T47D (cell line): ENCODE measurements at regions not wholly inside any gene's neighbourhood (a gene's known extent, or its start where the extent isn't known, plus 50 kb on each side); places are given as distances from the start of the nearest gene placed in this dataset.
"Not testable (repeated sequence)": the region's sequence is repeated elsewhere in the genome, so short reads cannot be mapped to it uniquely, and the experiment has no call there.

ENCODE experiments used
- DNase-seq, 2 experiments: peaks; one replicate each; pipeline versions ENCODE4 v3.0.0 to v3.0.0-alpha.2; 2011 to 2012; ENCODE audit warnings: low read depth in 1 of 2, low spot score in 1 of 2
- JUND ChIP-seq: IDR thresholded peaks from 2 replicates; pipeline ENCODE4 v1.6.1; 2012; ENCODE audit warnings: low read depth
- in situ Hi-C: cut with HindIII; loops from 2 replicates; pipeline ENCODE4 v1.10.0; 2016; ENCODE audit warnings: low sequenced_read_pairs, low pct_unique_long_range_greater_than_20kb

DNA sequence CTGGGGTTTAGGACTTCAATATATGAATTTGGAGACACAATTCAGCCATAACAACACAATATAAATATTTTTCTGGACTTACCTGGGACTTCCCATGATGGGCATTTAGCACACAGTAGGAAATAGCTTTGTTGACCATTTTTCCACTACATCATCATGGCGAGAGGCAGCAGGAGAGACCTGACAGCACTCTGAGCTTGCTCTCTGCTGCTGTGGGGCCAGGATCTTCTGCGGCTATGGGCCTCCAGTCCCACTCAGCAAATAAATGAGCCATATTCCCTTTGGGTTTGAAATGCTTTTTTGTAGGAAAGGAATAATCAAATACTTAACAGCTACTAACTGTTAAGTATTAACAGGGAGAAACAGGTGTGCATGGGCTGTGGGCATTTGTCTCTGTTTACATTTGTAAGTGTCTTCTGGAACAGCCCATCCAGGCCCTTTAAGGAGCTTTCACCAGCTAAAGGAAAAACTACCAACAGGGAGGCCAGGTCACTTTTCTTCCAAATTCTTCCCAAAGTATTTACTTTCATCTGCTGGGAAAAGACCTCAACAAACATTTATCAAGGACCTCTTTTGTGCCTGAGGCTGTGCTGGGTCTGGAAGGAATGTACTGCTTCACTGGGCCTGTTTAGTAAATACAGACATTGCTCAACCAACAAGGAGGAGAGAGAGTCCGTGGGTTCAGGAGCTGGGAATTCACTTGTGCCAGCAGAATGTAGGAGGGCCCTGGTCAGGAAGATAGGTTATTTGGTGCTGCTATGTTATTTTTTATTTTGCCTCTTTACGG lies 133.2 kb downstream of the LRIG2 start:
- in situ Hi-C loops = no loop called here
- TF ChIP-seq JUND = no peak
- peak in 1 of 2 experiments; percentile 96 for DNase-seq

DNA sequence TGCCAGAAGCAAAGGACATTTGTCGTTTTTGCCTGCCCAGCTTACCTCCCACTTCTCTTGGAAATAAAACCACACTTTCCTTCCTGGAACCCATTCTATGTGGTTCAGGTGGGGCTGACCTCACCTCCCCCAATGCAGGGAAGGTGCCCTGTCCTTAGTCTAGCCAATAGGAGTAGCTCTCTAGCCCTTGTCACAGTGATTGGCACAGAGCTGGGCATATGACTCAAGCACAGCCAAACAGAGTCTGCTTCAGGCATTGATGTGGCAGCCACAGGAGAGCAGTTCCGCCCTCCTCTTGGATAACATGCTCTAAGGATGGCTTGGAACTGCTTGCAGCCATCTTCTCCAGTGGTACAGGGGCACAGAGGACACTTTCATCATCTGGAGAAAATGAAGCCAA lies 134.0 kb downstream of the LRIG2 start:
- peak in 1 of 2 experiments; percentile 96 for DNase-seq
- in situ Hi-C loops = no loop called here
- no peak for TF ChIP-seq JUND

DNA sequence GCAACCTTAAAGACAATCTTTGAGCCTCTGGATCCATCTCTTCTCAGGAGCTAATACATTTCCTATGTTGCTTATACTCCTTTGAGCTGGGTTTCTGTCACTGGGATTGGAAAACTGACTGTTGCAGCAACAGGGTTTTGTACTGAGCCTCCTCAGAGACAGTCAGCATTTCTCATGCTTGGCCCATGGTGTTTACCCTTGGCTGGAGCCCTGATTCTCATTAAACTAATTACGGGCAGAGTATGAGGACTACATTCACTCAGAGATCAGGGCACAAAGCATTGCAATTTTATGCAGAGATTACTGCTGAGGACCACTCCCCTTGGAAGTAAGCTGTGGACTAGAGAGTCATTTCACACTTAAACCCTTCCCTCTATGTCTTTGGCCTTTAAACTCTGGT lies 134.5 kb downstream of the LRIG2 start:
- no peak for DNase-seq
- no peak for TF ChIP-seq JUND
- in situ Hi-C loops = no loop called here

DNA sequence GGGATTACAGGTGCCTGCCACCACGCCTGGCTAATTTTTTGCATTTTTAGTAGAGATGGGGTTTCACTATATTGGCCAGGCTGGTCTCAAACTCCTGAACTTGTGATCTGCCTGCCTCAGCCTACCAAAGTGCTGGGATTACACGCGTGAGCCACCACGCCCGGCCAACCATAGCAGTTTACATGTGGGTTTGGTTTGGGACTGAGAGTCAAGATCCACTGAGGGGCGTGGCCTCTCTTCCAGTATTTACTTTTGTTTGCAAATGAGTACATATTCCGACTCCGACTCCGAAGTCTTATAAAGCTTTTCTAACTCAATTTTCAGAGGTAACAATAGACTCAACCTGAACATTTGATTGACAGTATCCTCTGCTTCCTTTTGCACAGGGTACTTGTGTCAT lies 135.4 kb downstream of the LRIG2 start:
- peak in 1 of 2 experiments; percentile 47 for DNase-seq
- in situ Hi-C loops = not testable (repeated sequence)

DNA sequence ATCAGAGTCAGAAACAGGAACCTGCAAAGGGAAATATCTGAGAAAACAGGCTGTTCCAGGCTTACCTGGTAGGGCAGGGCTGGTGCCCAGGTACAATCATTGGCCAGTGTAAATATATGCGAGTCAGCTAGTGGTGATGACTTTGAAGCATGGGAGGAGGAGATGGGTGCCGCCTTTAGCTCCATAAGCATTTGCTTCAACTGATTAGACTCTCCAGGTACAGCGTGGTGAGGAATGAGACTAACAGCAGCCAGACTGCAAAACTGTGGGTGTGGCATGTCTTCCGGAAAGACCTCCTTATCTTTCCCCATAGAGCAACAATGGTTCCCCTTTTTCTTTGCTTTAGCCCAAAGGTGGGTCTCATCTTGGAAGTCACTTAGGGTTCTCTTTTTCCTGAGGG lies 137.2 kb downstream of the LRIG2 start:
- TF ChIP-seq JUND = no peak
- in situ Hi-C loops = no loop called here
- peak in 1 of 2 experiments; percentile 38 for DNase-seq

DNA sequence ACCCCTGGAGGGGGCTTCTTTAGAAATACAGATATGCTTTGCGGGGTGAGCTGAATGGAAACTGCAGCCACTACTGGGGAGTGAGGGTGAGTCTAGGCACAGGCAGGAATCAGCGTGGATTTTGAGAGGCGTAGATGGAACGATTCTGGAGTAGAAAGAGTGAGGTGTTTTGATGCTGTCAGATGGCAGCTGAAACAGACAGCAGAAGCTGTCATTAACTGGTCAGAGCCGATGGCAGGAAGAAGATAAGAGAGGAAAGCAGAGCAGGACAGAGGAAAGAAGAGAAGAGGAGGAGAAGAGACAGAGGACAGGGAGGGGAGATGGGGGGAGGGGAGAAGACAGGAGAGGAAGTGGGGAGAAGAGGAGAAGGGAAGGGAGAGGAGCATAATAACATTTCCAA lies 138.5 kb downstream of the LRIG2 start:
- no peak for TF ChIP-seq JUND
- in situ Hi-C loops = no loop called here
- no peak for DNase-seq

DNA sequence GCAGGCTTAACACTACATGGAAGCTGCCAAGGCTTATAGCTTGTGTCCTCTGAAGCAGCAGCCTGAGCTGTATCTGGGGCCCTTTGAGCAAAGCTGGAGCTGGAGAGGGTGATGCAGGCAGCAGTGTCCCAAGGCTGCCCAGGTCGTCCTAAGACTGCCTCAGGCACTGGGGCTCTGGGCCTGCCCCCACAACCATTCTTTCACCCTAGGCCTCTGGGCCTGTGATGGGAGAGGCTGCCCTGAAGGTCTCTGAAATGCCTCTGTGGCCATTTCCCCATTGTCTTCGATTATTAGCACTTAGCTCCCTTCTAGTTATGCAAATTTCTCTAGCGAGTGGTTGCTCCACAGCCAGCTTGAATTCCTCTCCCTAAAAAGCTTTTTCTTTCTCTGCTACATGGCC lies 142.0 kb downstream of the LRIG2 start:
- TF ChIP-seq JUND = no peak
- in situ Hi-C loops = no loop called here
- DNase-seq = no peak

DNA sequence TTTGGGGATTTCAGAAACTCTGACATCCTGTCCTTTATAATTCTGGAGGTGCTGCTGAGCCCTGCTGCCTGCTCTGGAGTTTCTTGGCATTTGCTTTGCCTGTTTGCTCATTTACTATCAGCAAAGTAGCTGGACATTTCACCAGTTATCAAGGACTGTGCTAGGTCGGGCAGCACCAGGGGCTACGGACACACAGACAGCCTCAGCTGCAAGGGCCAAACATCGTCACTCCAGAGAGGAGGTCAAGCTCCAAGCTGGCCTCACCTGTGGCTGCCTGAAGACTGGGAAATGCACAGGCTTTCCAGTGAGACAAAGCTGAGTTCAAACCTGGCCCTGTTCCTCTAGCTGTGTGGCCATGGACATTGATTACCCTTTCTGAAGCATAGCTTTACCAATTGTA lies 143.7 kb downstream of the LRIG2 start:
- DNase-seq = no peak
- in situ Hi-C loops = no loop called here
- no peak for TF ChIP-seq JUND

DNA sequence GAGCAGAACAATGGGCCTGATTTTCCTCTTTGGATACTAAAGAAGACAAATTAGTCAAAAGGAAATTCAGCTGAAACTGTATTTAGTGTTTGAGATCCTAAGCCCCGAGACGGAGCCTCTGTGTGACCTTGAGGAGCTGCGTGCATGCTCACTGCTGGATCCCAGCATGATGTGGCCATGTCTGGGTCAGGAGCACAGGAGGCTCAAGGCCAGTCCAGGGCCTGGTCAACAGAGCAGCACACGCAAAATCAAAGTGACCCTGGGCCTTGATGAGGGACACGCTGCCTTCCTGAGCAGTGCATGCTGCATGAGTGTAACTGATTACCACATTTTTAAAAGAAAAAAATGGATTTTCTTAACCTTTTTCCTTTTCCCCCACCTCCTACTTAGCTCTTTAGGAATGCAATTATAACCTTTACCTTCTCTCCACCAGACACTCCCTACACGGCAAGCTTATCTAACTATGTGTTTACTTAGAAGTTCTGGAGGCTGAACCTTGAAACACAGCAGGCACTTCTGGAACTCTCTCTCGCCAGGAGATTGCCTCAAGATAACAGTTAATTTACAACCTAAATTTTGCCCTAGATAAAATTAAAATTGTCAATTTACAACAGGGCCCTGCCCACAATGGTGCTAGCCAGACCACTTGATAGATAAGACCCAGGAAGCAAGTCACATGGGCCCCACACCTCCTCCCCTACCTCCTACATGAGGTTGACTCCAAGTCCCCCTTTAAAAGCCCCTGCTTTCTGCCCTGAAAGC lies 144.6 kb downstream of the LRIG2 start:
- no peak for DNase-seq
- in situ Hi-C loops = no loop called here
- no peak for TF ChIP-seq JUND

DNA sequence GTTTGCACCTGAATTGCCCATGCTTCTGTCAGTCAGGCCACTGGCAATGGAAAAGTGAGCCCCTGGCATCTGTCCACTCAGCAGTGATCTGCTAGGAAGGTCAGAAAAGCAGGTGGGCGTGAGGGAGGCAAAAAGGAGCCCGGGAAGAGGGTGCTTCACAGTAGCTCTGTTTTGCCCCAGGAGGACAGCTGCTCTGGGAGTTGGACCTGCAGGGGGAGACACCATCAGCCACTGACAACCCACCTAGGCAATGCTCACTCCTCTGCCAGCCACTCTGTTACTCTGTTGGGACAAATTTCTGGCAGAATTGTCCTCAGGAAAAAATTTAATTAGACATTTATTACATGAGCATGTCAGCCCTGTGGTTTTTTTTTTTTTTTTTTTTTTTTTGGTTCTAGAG lies 146.4 kb downstream of the LRIG2 start:
- DNase-seq = peak in 1 of 2 experiments; percentile 42
- in situ Hi-C loops = no loop called here
- no peak for TF ChIP-seq JUND

DNA sequence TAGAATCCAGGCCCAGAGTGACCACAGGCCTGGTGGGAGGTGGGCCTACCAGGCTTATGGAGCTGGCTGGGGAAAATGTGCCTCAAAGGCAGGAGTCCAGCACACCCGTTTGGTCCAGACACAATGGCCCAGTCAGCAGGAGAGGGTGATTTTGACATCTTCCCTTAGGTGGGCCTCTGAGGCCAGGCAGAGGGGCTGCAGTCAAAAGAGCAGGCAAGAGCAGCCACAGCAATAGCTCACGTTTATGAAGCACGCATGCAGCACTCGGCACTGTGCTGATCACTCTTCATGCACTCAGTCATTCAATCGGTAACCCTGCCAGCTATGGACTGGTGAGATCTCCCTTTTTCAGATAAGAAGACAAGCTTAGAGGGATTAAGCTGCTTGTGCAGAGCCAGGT lies 146.8 kb downstream of the LRIG2 start:
- TF ChIP-seq JUND = no peak
- no peak for DNase-seq
- in situ Hi-C loops = no loop called here

DNA sequence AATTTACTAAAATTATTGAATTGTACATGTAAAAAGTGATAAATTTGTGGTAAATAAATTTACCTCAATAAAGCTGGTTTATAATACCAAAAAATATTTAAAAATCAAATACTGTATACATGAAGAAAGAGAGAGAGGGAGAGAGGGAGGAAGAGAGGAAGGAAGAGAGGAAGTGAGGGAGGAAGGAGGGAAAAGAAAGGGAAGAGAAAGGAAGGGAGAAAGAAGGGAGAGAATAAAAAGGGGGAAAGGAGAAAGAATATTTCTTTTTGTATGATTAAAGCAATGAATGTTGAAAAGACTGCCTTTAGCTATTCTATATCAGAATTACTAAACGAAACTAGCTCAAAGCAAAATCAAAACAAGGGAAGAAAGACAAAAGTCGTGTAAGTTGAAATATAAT lies 150.0 kb downstream of the LRIG2 start:
- no peak for DNase-seq
- in situ Hi-C loops = no loop called here

DNA sequence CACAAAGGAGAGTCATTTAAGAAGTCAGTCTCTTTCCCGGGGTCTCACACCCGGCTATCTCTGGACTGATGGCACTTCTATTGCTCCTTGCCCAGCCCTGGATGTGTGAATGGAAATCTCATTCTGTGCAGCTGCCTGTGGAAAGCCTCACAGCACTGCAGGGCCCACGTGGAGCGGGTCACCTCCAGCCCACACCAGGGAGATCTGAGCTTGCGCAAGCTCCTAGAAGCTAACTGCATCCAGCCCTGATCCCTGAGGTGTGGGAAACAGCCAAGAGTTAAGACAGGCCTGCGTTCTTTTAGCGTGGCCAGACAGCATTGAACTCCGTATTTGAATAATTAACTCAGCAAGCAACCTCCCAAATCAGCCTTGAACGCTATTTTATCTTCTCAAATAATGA lies 150.5 kb downstream of the LRIG2 start:
- in situ Hi-C loops = no loop called here
- TF ChIP-seq JUND = no peak
- no peak for DNase-seq

More for the DNA sequence above, 150.0 kb downstream of the LRIG2 start:
- no peak for TF ChIP-seq JUND
